ENCODE measurements at regions not wholly inside any gene's neighbourhood (a gene's known extent, or its start where the extent isn't known, plus 50 kb on each side); places are given as distances from the start of the nearest gene placed in this dataset.

- Histone ChIP-seq H3K27me3 (no peaks in the 10 kb centered on the region), H3K27ac (no peak overlapping the region), H3K4me3 (no peak overlapping the region), H3K4me1 (no peaks in the 10 kb centered on the region), H3K36me3 (no peaks in the 10 kb centered on the region), H3K9me3 (no peaks in the 10 kb centered on the region)
- intact Hi-C loops (cut with DNase I) = no loop called here
- DNase-seq (ENCODE audit: extremely low spot score in 2 of 2) = no peak
- TF ChIP-seq POLR2A (IDR thresholded peaks at IDR 0.05) (no peak), POLR2AphosphoS5 (IDR thresholded peaks at IDR 0.05; ENCODE audit: insufficient read depth in 1 of 2, low read depth in 1 of 2) (no peak), CTCF (IDR thresholded peaks at IDR 0.05) (no peak)
These were observed 576.5 kb upstream of the ANO3 start for GRCh38 chr11:25755381-25755780.

GRCh38 chr11:25755918-25756584, 575.9 kb upstream of the ANO3 start:
- TF ChIP-seq POLR2A (IDR thresholded peaks at IDR 0.05) (no peak), CTCF (IDR thresholded peaks at IDR 0.05) (no peak), POLR2AphosphoS5 (IDR thresholded peaks at IDR 0.05; ENCODE audit: insufficient read depth in 1 of 2, low read depth in 1 of 2) (no peak)
- no peak overlapping the region for H3K4me3 ChIP-seq
- no peaks in the 10 kb centered on the region for H3K36me3 ChIP-seq
- no peaks in the 10 kb centered on the region for H3K9me3 ChIP-seq
- H3K27me3 ChIP-seq = no peaks in the 10 kb centered on the region
- no peaks in the 10 kb centered on the region for H3K4me1 ChIP-seq
- DNase-seq (ENCODE audit: extremely low spot score in 2 of 2) = no peak
- intact Hi-C loops (cut with DNase I) = no loop called here
- no peak overlapping the region for H3K27ac ChIP-seq

GRCh38 chr11:25758145-25758661, 573.7 kb upstream of the ANO3 start:
- TF ChIP-seq CTCF (IDR thresholded peaks at IDR 0.05) (no peak), POLR2A (IDR thresholded peaks at IDR 0.05) (no peak), POLR2AphosphoS5 (IDR thresholded peaks at IDR 0.05; ENCODE audit: insufficient read depth in 1 of 2, low read depth in 1 of 2) (no peak)
- H3K27ac ChIP-seq = no peak overlapping the region
- H3K9me3 ChIP-seq = no peaks in the 10 kb centered on the region
- intact Hi-C loops (cut with DNase I) = no loop called here
- no peaks in the 10 kb centered on the region for H3K36me3 ChIP-seq
- H3K4me1 ChIP-seq = no peaks in the 10 kb centered on the region
- DNase-seq (ENCODE audit: extremely low spot score in 2 of 2) = no peak
- no peaks in the 10 kb centered on the region for H3K27me3 ChIP-seq
- H3K4me3 ChIP-seq = no peak overlapping the region

GRCh38 chr11:25766332-25767015, 565.5 kb upstream of the ANO3 start:
- TF ChIP-seq POLR2AphosphoS5 (IDR thresholded peaks at IDR 0.05; ENCODE audit: insufficient read depth in 1 of 2, low read depth in 1 of 2) (no peak), CTCF (IDR thresholded peaks at IDR 0.05) (no peak), POLR2A (IDR thresholded peaks at IDR 0.05) (no peak)
- H3K27ac ChIP-seq = no peak overlapping the region
- H3K36me3 ChIP-seq = no peaks in the 10 kb centered on the region
- no peaks in the 10 kb centered on the region for H3K27me3 ChIP-seq
- no peaks in the 10 kb centered on the region for H3K4me1 ChIP-seq
- no peaks in the 10 kb centered on the region for H3K9me3 ChIP-seq
- DNase-seq (ENCODE audit: extremely low spot score in 2 of 2) = no peak
- intact Hi-C loops (cut with DNase I) = loop anchor here (1.0 kb wide), 1 partner anchor 30 kb away; no protein-coding TSS in a partner anchor
- H3K4me3 ChIP-seq = no peak overlapping the region

- Histone ChIP-seq H3K27ac (no peak overlapping the region), H3K9me3 (no peaks in the 10 kb centered on the region), H3K36me3 (no peaks in the 10 kb centered on the region), H3K4me1 (no peaks in the 10 kb centered on the region), H3K27me3 (no peaks in the 10 kb centered on the region), H3K4me3 (no peak overlapping the region)
- intact Hi-C loops (cut with DNase I) = no loop called here
- TF ChIP-seq POLR2AphosphoS5 (IDR thresholded peaks at IDR 0.05; ENCODE audit: insufficient read depth in 1 of 2, low read depth in 1 of 2) (no peak), CTCF (IDR thresholded peaks at IDR 0.05) (no peak), POLR2A (IDR thresholded peaks at IDR 0.05) (no peak)
- no peak for DNase-seq (ENCODE audit: extremely low spot score in 2 of 2)
These were observed 562.6 kb upstream of the ANO3 start for GRCh38 chr11:25769287-25769686.

Data from vagina (tissue), 2 donors.